Heart left ventricle (tissue), 13 donors: ENCODE measurements at regions not wholly inside any gene's neighbourhood (a gene's known extent, or its start where the extent isn't known, plus 50 kb on each side); places are given as distances from the start of the nearest gene placed in this dataset.

Experiments
- CTCF ChIP-seq, 12 donors: fragments of 200-600 bp; sonication (generic) in 4 of 12; IDR thresholded peaks; one replicate each; pipeline versions ENCODE4 v1.5.0 to v1.8.0; 2018 to 2022; ENCODE audit warnings: antibody characterized with exemption in 12 of 12, mild to moderate bottlenecking in 5 of 12
- POLR2A ChIP-seq, 2 donors: fragments of 450-650 bp; IDR thresholded peaks; one replicate each; pipeline ENCODE4 v1.6.1; 2017; ENCODE audit warnings: antibody characterized with exemption in 2 of 2, mild to moderate bottlenecking in 2 of 2, moderate library complexity in 2 of 2
- donor health status: ischemic (EF 13 %, LVEDD 7.1; RV severe dilation, severe dysfunction).
- donor health status: DM: no; HTN: yes; CAD: no.
- donor health status: DM: no; HTN: no; CAD: no.
- donor health status: ischemic (EF 25% LVEDD 6.9; RV normal size, moderate dysfunction).
- donor health status: ischemic (EF 25% LVEDD 5.7; RV mildly dilated, moderate dysfunction).
- donor health status: ischemic (EF 35%, LVEDD 5.7; RV mildly dilated, moderate dysfunction).
- donor health status: nonischemic (EF 11% LVEDD 7.7; RV severe dilation, severe dysfunction).
- donor health status: DM: yes; HTN: yes; CAD: no.
- donor health status: PGD.
- donor health status: ischemic (EF 29% LVEDD 5.4; RV normal size, mild dysfunction).
- donor health status: nonischemic (EF 23%, LVEDD 6.1; RV moderate dilation, normal function).

GRCh38 chr15:56553486-56553885 lies 88.5 kb upstream of the MNS1 start:
- TF ChIP-seq POLR2A (IDR thresholded peaks at IDR 0.05) (no peak), CTCF (IDR thresholded peaks at IDR 0.05) (no peak)
